CD4-positive, alpha-beta T cell treated with Interleukin-15 for 4 hours (primary cell): ENCODE measurements at regions not wholly inside any gene's neighbourhood (a gene's known extent, or its start where the extent isn't known, plus 50 kb on each side); places are given as distances from the start of the nearest gene placed in this dataset.
"Not testable (repeated sequence)": the region's sequence is repeated elsewhere in the genome, so short reads cannot be mapped to it uniquely, and the experiment has no call there.

Experiments
- DNase-seq: peaks from one replicate; pipeline ENCODE4 v3.0.0-alpha.2; 2020; ENCODE audit warnings: low spot score

- DNase-seq: no peak
Measured at GRCh38 chr10:64738462-64738861, 1217.3 kb downstream of the REEP3 start.

GRCh38 chr10:64745565-64745964 is 1224.4 kb downstream of the REEP3 start:
- DNase-seq: no peak

DNA sequence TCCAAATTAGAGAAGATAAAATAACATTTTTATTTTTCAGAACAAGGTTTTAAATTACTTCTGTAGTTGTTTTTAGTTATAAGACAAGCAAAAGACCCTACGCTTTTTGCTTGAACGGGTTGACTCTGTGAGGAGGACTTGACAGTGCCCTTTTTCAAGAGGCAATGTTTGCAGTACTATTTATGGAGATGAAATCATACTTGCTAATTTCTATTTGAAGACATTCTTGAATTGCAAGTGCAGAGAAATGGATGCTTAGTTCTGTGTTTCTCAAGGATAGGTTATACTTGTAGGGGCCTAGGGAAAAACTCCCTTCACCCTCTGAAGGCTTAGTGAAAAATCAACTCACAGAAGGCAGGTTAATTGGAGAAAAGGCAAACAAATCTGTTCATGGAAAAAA is 1229.5 kb downstream of the REEP3 start:
- DNase-seq: no peak

- no peak for DNase-seq
Measured at GRCh38 chr10:64753516-64753915, 1232.3 kb downstream of the REEP3 start.

GRCh38 chr10:64760371-64760770 is 1239.2 kb downstream of the REEP3 start:
- no peak for DNase-seq

- no peak for DNase-seq
Measured at GRCh38 chr10:64762861-64763260, 1241.7 kb downstream of the REEP3 start.

GRCh38 chr10:64765498-64765897 is 1244.3 kb downstream of the REEP3 start:
- DNase-seq: no peak

- DNase-seq: no peak
Measured at GRCh38 chr10:64771253-64772050, 1250.3 kb downstream of the REEP3 start.

GRCh38 chr10:64773357-64773756 is 1252.2 kb downstream of the REEP3 start:
- no peak for DNase-seq

GRCh38 chr10:64784451-64784850 is 1263.2 kb downstream of the REEP3 start:
- DNase-seq: not testable (repeated sequence)

GRCh38 chr10:64785816-64786215 is 1264.6 kb downstream of the REEP3 start:
- DNase-seq: no peak

DNA sequence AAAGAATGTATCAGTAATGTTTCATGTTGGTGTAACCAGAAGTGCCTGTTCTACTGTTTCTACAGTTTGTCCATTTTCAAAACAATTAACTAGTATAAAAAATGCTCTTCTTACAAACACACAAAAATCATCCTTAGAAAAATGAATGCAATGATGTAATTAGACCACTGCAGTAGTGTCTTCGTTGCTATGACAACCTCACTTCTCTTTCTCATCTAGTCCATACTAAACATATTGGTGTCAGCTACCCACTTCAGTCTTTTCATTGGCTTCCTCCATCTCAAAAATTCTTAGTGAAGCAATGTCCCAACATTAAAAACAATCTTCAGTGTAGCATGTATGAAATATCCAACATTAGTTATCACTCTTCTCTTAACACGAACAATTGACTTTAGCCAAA is 1265.8 kb downstream of the REEP3 start:
- DNase-seq: no peak

GRCh38 chr10:64795847-64796246 is 1274.6 kb downstream of the REEP3 start:
- no peak for DNase-seq

DNA sequence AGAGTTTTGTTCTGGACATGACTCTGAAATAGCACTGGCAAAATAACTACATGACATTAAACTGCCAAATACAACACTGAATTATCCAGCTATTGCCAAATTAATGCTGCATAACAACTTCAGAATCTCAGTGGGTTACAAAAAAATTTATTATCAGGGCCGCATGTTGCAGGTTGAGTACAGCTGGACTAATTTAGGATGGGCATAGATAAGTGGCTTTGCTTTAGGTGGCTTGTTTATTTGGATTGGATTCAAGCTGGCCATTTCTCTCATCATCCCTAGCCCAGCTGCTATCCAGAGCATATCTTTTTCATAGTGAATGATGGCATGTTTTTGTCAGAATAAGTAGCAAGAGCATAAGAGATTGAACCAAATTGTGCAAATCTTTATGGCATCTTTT is 1277.1 kb downstream of the REEP3 start:
- no peak for DNase-seq

- not testable (repeated sequence) for DNase-seq
Measured at GRCh38 chr10:64808233-64808632, 1287.0 kb downstream of the REEP3 start.

DNA sequence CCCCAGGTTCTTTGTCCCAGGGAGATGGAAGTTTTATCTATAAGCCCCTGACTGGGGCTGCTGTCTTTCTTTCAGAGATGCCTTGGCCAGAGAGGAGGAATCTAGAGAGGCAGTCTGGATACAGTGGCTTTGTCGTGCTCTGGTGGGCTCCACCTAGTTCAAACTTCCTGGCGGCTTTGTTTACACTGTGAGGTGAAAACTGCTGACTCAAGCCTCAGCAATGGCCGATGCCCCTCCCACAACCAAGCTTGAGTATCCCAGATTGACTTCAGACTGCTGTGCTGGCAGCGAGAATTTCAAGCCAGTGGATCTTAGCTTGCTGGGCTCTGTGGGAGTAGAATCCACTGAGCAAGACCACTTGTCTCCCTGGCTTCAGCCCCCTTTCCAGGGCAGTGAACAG is 1288.8 kb downstream of the REEP3 start:
- DNase-seq: not testable (repeated sequence)

DNA sequence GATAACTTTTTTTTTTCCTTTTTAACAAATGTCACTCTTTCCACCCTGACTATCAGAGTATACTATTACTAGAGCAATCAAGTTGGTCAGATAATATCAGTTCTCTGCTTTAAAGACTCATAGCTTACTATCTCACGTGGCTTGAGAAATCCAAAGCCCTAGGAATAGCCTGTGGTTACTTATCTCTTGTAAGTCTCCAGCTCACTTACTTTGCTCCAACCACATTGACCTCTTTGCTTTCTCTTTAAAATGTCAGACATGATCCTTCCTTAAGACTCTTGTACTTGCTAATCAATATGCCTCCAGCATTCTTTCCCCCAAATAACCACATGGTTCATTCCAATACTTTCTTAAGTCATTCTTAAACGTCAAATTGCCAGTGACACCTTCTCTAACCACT is 1292.2 kb downstream of the REEP3 start:
- DNase-seq: no peak

GRCh38 chr10:64814201-64814600 is 1293.0 kb downstream of the REEP3 start:
- no peak for DNase-seq

DNA sequence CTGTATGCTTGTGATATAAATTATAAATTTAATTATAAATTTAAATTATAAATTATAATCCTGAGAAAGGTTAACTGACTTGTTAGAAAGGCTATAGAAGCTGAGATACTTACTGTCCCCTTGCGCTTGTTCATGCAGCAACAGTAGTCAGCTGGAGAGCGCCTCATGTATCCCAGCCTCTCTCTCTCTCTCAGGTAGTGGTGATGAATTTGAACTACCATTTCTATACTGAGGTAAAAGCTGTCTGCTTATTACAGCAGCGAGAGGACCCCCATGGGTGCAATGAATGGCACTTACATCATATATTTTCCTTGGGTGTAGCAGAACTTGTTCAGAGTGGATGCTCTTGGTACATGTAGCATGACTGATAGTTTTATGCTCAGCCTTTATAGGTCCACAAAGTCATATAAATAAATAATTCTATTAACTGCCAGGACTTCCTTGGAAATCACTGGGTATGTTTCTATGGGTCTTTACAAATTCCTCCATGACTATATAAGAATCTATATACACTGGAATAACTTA is 1308.7 kb downstream of the REEP3 start:
- DNase-seq: no peak

DNA sequence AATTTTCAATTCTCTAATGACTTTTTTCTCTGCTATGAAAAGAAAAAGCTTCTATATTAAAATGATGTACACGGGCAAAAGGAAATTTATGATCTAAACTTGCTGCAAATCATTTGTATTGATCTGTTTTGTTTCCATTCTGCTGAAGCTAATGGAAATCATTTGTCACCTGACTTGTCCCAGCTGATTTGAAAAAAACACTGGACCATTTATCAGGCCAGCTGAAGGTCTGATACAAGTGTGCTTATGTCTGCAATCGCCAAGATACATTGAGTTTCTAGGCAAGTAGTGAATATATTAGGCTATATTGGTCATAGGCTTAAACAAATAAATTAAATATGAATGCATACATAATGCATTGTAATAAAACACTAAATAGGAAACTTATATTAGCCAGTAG is 1309.7 kb downstream of the REEP3 start:
- DNase-seq: no peak

DNA sequence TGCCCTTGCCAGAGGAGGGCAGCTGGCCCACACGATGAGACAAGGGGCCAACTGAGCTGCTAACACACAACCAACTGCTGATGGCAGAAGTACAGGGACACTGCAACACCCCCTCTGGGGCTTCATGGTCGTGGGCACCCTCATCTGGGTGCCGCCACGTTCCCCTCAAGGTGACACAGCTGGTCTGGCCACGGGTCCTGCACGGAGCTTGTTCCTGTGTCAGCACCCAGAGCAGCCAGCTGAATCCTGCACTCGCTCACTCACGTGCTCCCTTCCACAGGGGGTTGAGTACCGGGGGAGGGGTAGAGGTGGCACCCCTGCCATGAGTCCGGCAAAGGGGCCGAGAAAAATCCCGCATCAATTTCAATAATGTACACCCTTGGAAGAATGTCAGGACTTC is 1319.1 kb downstream of the REEP3 start:
- no peak for DNase-seq

DNA sequence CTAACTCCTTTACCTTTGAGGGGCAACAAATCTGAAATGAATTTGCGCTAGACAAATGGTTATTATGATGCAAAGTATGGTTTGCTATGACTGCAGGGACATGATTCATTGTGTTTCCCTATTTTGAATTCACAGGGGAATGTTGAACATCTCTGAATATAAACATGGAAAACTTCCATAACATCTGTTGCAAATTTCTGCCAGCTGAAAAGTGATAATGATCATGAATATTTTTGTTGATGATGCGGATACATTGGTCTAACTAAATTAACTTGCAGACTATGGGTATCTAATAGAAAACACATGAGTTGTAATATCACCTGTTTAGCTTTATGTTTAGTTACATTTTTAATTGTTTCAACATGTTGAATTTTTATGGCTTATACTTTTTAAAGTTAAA is 1325.5 kb downstream of the REEP3 start:
- DNase-seq: no peak

DNA sequence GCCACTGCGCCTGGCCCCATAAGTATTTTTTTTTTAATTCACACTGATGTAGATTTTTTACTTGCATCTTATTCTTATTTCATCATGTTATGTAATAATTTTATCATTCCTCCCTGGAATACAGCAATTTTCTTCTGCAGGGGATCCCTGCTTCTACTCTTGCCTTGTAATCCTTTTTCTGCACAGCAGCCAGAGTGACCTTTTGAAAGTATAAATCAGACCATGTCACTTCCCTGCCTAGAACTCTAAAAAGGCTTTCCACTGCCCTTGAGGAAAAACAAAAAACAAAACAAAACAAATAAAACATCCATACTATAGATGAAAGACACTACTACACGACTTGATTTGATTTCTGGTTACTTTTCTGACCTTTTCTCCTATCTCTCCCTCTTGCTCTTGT is 1334.7 kb downstream of the REEP3 start:
- no peak for DNase-seq

- no peak for DNase-seq
Measured at GRCh38 chr10:64859911-64860310, 1338.7 kb downstream of the REEP3 start.
